OCI-LY3 (cell line): ENCODE measurements at regions not wholly inside any gene's neighbourhood (a gene's known extent, or its start where the extent isn't known, plus 50 kb on each side); places are given as distances from the start of the nearest gene placed in this dataset.

Experiments used
- CTCF ChIP-seq: fragments of 200-600, 300-600 bp; sonication (generic); IDR thresholded peaks from 2 replicates; pipeline ENCODE4 v1.5.1; 2014; ENCODE audit warnings: antibody characterized with exemption, low read length, low read depth
- EZH2phosphoT487 ChIP-seq: fragments of 200-600 bp; shearing (Covaris generic); IDR thresholded peaks from 2 replicates; pipeline ENCODE4 v1.6.1; 2018; ENCODE audit warnings: antibody characterized with exemption, mixed run types, low read depth

GRCh38 chr5:87844866-87845265, 423.8 kb downstream of the TMEM161B start:
- TF ChIP-seq CTCF (no peak), EZH2phosphoT487 (no peak)
